GM23338 (cell line): ENCODE measurements at regions not wholly inside any gene's neighbourhood (a gene's known extent, or its start where the extent isn't known, plus 50 kb on each side); places are given as distances from the start of the nearest gene placed in this dataset.
"Not testable (repeated sequence)": the region's sequence is repeated elsewhere in the genome, so short reads cannot be mapped to it uniquely, and the experiment has no call there.

Experiments
- ATAC-seq: fragments of 200-7000 bp; cut with Tn5 transposase; 3 replicates; pipeline ENCODE4 v1.9.1; 2020
- DNase-seq: peaks from one replicate; pipeline ENCODE4 v3.0.0-alpha.2; 2015; ENCODE audit warnings: low spot score
- H2AFZ ChIP-seq: fragments of 200-600 bp; sonication (generic); 2 replicates; pipeline ENCODE4 v1.8.0; 2016; ENCODE audit warnings: antibody characterized with exemption, mild to moderate bottlenecking, moderate library complexity
- H3F3A ChIP-seq: fragments of 200-600 bp; sonication (generic); replicated peaks from 2 replicates; pipeline ENCODE4 v1.8.0; 2017; ENCODE audit warnings: antibody characterized with exemption, mixed run types, low read depth
- H3K27ac ChIP-seq: fragments of 200-600 bp; sonication (generic); 2 replicates; pipeline ENCODE4 v1.6.1; 2016; ENCODE audit warnings: low read depth
- H3K27me3 ChIP-seq: fragments of 200-600 bp; sonication (generic); 2 replicates; pipeline ENCODE4 v1.8.0; 2016; ENCODE audit warnings: mild to moderate bottlenecking, mixed run types, moderate library complexity; ENCODE audit not compliant: insufficient read depth
- H3K36me3 ChIP-seq: fragments of 200-600 bp; sonication (generic); 2 replicates; pipeline ENCODE4 v1.8.0; 2016; ENCODE audit warnings: mild to moderate bottlenecking; ENCODE audit not compliant: insufficient read depth
- H3K4me1 ChIP-seq: fragments of 200-600 bp; sonication (generic); 2 replicates; pipeline ENCODE4 v1.8.0; 2016; ENCODE audit warnings: mild to moderate bottlenecking, moderate library complexity; ENCODE audit not compliant: insufficient read depth
- H3K4me2 ChIP-seq: fragments of 200-600 bp; sonication (generic); 2 replicates; pipeline ENCODE4 v1.7.1; 2017; ENCODE audit warnings: mixed run types
- H3K4me3 ChIP-seq: fragments of 200-600 bp; sonication (generic); 2 replicates; pipeline ENCODE4 v1.6.1; 2016; ENCODE audit warnings: mixed run types
- H3K79me2 ChIP-seq: fragments of 200-600 bp; sonication (generic); replicated peaks from 2 replicates; pipeline ENCODE4 v1.8.0; 2017; ENCODE audit warnings: mild to moderate bottlenecking; ENCODE audit not compliant: insufficient read depth
- H3K9me2 ChIP-seq: fragments of 200-600 bp; sonication (generic); 2 replicates; pipeline ENCODE4 v1.8.0; 2017; ENCODE audit not compliant: insufficient read depth
- H4K20me1 ChIP-seq: fragments of 200-600 bp; sonication (generic); replicated peaks from 2 replicates; pipeline ENCODE4 v1.8.0; 2017; ENCODE audit warnings: mild to moderate bottlenecking; ENCODE audit not compliant: insufficient read depth
- H3K27ac Mint-ChIP-seq: 2 replicates; pipeline ENCODE4 v1.8.0; 2020; ENCODE audit warnings: inconsistent platforms, mild to moderate bottlenecking, moderate library complexity, mixed read lengths
- H3K27me3 Mint-ChIP-seq: 3 replicates; pipeline ENCODE4 v1.8.0; 2022; ENCODE audit warnings: low read depth, mild to moderate bottlenecking, moderate library complexity, mixed read lengths, inconsistent platforms; ENCODE audit not compliant: insufficient read depth, poor library complexity
- H3K36me3 Mint-ChIP-seq: 3 replicates; pipeline ENCODE4 v1.8.0; 2021; ENCODE audit warnings: low read depth, mild to moderate bottlenecking, inconsistent platforms, moderate library complexity, mixed read lengths
- H3K4me1 Mint-ChIP-seq: 3 replicates; pipeline ENCODE4 v1.8.0; 2020; ENCODE audit warnings: mild to moderate bottlenecking, inconsistent platforms, mixed read lengths
- H3K4me3 Mint-ChIP-seq: 3 replicates; pipeline ENCODE4 v1.8.0; 2021; ENCODE audit warnings: moderate library complexity, mild to moderate bottlenecking, inconsistent platforms, mixed read lengths
- H3K9me3 Mint-ChIP-seq: 3 replicates; pipeline ENCODE4 v1.8.0; 2020; ENCODE audit warnings: moderate library complexity, mild to moderate bottlenecking, inconsistent platforms, mixed read lengths
- CREB1 ChIP-seq: fragments of 250-450 bp; sonication (Bioruptor Pico); IDR thresholded peaks from 2 replicates; pipeline ENCODE4 v1.5.0; 2020; ENCODE audit warnings: low read depth, mild to moderate bottlenecking, moderate library complexity
- EZH2 ChIP-seq: fragments of 200-600 bp; sonication (generic); IDR thresholded peaks from one replicate; pipeline ENCODE4 v1.8.0; 2017; ENCODE audit warnings: antibody characterized with exemption, mild to moderate bottlenecking, low read depth; ENCODE audit not compliant: unreplicated experiment
- JUNB ChIP-seq: IDR thresholded peaks from one replicate; pipeline ENCODE4 v1.6.1; 2016; ENCODE audit warnings: antibody characterized with exemption; ENCODE audit not compliant: unreplicated experiment
- NANOG ChIP-seq: IDR thresholded peaks from 2 replicates; pipeline ENCODE4 v1.6.1; 2016; ENCODE audit warnings: antibody characterized with exemption, borderline replicate concordance
- POLR2AphosphoS5 ChIP-seq: IDR thresholded peaks from 2 replicates; pipeline ENCODE4 v1.6.1; 2016; ENCODE audit warnings: antibody characterized with exemption, low read depth
- STAT1 ChIP-seq: IDR thresholded peaks from one replicate; pipeline ENCODE4 v1.6.1; 2016; ENCODE audit warnings: antibody characterized with exemption; ENCODE audit not compliant: unreplicated experiment
- ZNF331 ChIP-seq: fragments of 250-450 bp; sonication (Bioruptor Pico); IDR thresholded peaks from 2 replicates; pipeline ENCODE4 v1.5.0; 2020; ENCODE audit warnings: low read depth, mild to moderate bottlenecking, moderate library complexity
- ZNF462 ChIP-seq: fragments of 250-450 bp; sonication (Bioruptor Pico); IDR thresholded peaks from 2 replicates; pipeline ENCODE4 v1.5.0; 2020; ENCODE audit warnings: mild to moderate bottlenecking, moderate library complexity
- TF ChIP-seq, protein P1 (sequence below): IDR thresholded peaks from one replicate; pipeline ENCODE4 v1.6.1; 2018; ENCODE audit warnings: antibody characterized with exemption; ENCODE audit not compliant: unreplicated experiment

DNA sequence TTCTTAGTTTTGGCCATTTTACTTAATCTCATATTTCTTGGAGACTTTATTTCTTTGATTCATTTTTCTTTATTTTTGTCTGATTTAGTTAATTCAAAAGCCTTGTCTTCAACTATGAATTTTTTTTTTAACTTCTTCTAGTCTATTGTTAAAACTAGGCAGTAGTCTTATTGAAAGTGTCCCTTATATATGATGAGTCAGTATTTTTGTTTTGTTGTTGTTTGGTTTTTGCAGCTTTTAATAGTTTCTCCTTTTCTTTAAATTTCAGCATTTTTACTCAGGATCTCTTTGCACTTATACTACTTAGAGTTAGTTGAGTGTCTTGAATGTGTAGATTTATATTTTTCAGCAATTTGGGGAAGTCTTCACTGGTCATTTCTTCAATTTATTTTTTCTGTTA, 758.5 kb upstream of the CDH8 start:
- Histone ChIP-seq H3K27me3 (no peaks in the 10 kb centered on the region), H3K4me1 (no peaks in the 10 kb centered on the region), H3K79me2 (no peaks in the 10 kb centered on the region), H3K4me2 (no peak overlapping the region), H3K36me3 (no peaks in the 10 kb centered on the region), H3K4me3 (no peak overlapping the region), H3K9me2 (no peaks in the 10 kb centered on the region), H4K20me1 (no peaks in the 10 kb centered on the region), H2AFZ (no peak overlapping the region), H3F3A (no peaks in the 10 kb centered on the region), H3K27ac (no peak overlapping the region)
- no peaks in the 10 kb centered on the region for H3K4me1 Mint-ChIP-seq
- ATAC-seq (no peak), DNase-seq (no peak)
- no peak overlapping the region for H3K27ac Mint-ChIP-seq
- no peaks in the 10 kb centered on the region for H3K36me3 Mint-ChIP-seq
- H3K4me3 Mint-ChIP-seq = no peak overlapping the region
- TF ChIP-seq EZH2 = no peak
- no peak for TF ChIP-seq NANOG
- no peak for TF ChIP-seq POLR2AphosphoS5
- peaks cover 1% of the 10 kb centered on the region for H3K27me3 Mint-ChIP-seq
- H3K9me3 Mint-ChIP-seq = peaks cover 3% of the 10 kb centered on the region; the same call in 2 of the 3 replicates

GRCh38 chr16:62780081-62780480, 743.8 kb upstream of the CDH8 start:
- not testable (repeated sequence) for ATAC-seq, H4K20me1 ChIP-seq, H3K27ac Mint-ChIP-seq, H3K9me2 ChIP-seq, H3K79me2 ChIP-seq, H3K27me3 Mint-ChIP-seq, H3K36me3 Mint-ChIP-seq, H3F3A ChIP-seq, H3K4me3 ChIP-seq, H3K4me2 ChIP-seq, H3K9me3 Mint-ChIP-seq, H3K36me3 ChIP-seq, H3K27ac ChIP-seq, H3K27me3 ChIP-seq, DNase-seq, H2AFZ ChIP-seq, H3K4me1 ChIP-seq, H3K4me1 Mint-ChIP-seq, H3K4me3 Mint-ChIP-seq

GRCh38 chr16:62764572-62764971, 728.3 kb upstream of the CDH8 start:
- Histone ChIP-seq H3K79me2 (no peaks in the 10 kb centered on the region), H3K27me3 (no peaks in the 10 kb centered on the region), H3K36me3 (no peaks in the 10 kb centered on the region), H4K20me1 (no peaks in the 10 kb centered on the region), H3K4me1 (no peaks in the 10 kb centered on the region), H2AFZ (no peak overlapping the region), H3K4me2 (no peak overlapping the region), H3F3A (no peaks in the 10 kb centered on the region), H3K27ac (no peak overlapping the region), H3K4me3 (no peak overlapping the region), H3K9me2 (0 out of 2 replicates have a peak, but pooled peaks cover 3% of the 10 kb centered on the region)
- H3K27me3 Mint-ChIP-seq = no peaks in the 10 kb centered on the region
- H3K9me3 Mint-ChIP-seq = no peaks in the 10 kb centered on the region
- H3K4me3 Mint-ChIP-seq = no peak overlapping the region
- no peaks in the 10 kb centered on the region for H3K4me1 Mint-ChIP-seq
- ATAC-seq = no peak
- no peaks in the 10 kb centered on the region for H3K36me3 Mint-ChIP-seq
- H3K27ac Mint-ChIP-seq = no peak overlapping the region
- no peak for DNase-seq
- TF ChIP-seq ZNF331 (CRISPR knock-in tag) (no peak), JUNB (no peak), STAT1 (no peak), ZNF462 (CRISPR knock-in tag) (no peak), CREB1 (CRISPR knock-in tag) (no peak)
- TF ChIP-seq, protein P1, sequence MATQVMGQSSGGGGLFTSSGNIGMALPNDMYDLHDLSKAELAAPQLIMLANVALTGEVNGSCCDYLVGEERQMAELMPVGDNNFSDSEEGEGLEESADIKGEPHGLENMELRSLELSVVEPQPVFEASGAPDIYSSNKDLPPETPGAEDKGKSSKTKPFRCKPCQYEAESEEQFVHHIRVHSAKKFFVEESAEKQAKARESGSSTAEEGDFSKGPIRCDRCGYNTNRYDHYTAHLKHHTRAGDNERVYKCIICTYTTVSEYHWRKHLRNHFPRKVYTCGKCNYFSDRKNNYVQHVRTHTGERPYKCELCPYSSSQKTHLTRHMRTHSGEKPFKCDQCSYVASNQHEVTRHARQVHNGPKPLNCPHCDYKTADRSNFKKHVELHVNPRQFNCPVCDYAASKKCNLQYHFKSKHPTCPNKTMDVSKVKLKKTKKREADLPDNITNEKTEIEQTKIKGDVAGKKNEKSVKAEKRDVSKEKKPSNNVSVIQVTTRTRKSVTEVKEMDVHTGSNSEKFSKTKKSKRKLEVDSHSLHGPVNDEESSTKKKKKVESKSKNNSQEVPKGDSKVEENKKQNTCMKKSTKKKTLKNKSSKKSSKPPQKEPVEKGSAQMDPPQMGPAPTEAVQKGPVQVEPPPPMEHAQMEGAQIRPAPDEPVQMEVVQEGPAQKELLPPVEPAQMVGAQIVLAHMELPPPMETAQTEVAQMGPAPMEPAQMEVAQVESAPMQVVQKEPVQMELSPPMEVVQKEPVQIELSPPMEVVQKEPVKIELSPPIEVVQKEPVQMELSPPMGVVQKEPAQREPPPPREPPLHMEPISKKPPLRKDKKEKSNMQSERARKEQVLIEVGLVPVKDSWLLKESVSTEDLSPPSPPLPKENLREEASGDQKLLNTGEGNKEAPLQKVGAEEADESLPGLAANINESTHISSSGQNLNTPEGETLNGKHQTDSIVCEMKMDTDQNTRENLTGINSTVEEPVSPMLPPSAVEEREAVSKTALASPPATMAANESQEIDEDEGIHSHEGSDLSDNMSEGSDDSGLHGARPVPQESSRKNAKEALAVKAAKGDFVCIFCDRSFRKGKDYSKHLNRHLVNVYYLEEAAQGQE = no peak
